Common myeloid progenitor, CD34-positive (primary cell): ENCODE measurements at regions not wholly inside any gene's neighbourhood (a gene's known extent, or its start where the extent isn't known, plus 50 kb on each side); places are given as distances from the start of the nearest gene placed in this dataset.

Experiments used
- CTCF ChIA-PET: fragments of 350-600 bp; sonication (Branson Sonifier 250); formaldehyde crosslinking; loops from one replicate; lab custom pipeline; 2021; ENCODE audit warnings: antibody characterized with exemption; lab: Charles Lee
- POLR2A ChIA-PET: fragments of 350-600 bp; sonication (Branson Sonifier 250); formaldehyde crosslinking; loops from one replicate; lab custom pipeline; 2021; ENCODE audit warnings: antibody characterized with exemption; lab: Charles Lee
- DNase-seq, 3 donors: peaks; one replicate each; pipeline versions ENCODE4 v3.0.0 to v3.0.0-alpha.2; 2013
- H3K27ac ChIP-seq, 2 experiments: 1 replicate in 1 of 2; 2 replicates in 1 of 2; pipeline ENCODE4 v1.7.0; 2013; ENCODE audit warnings: inconsistent platforms in 2 of 2, low read length in 2 of 2, mild to moderate bottlenecking in 2 of 2, low read depth in 1 of 2, moderate library complexity in 1 of 2; ENCODE audit not compliant: severe bottlenecking in 2 of 2, insufficient read depth in 1 of 2, poor library complexity in 1 of 2
- H3K27me3 ChIP-seq, 5 experiments: replicated peaks in 2 of 5; 1 replicate in 3 of 5; 2 replicates in 2 of 5; pipeline versions ENCODE4 v1.6.1 to v1.7.0; 2013; ENCODE audit warnings: low read length in 4 of 5, mild to moderate bottlenecking in 2 of 5, moderate library complexity in 2 of 5, inconsistent platforms in 1 of 5; ENCODE audit not compliant: insufficient read depth in 5 of 5, control insufficient read depth in 4 of 5
- H3K36me3 ChIP-seq, 4 experiments: 1 replicate in 2 of 4; 2 replicates in 2 of 4; pipeline versions ENCODE4 v1.6.1 to v1.7.0; 2013; ENCODE audit warnings: low read length in 3 of 4, control low read depth in 1 of 4, mild to moderate bottlenecking in 1 of 4; ENCODE audit not compliant: control insufficient read depth in 4 of 4, insufficient read depth in 4 of 4
- H3K4me1 ChIP-seq, 4 experiments: 1 replicate in 3 of 4; 2 replicates in 1 of 4; pipeline versions ENCODE4 v1.6.1 to v1.7.1; 2013; ENCODE audit warnings: low read length in 3 of 4, mild to moderate bottlenecking in 3 of 4, control low read depth in 1 of 4, inconsistent platforms in 1 of 4, moderate library complexity in 1 of 4; ENCODE audit not compliant: control insufficient read depth in 4 of 4, insufficient read depth in 4 of 4; ENCODE audit errors: control extremely low read depth in 1 of 4
- H3K4me3 ChIP-seq, 7 experiments: 1 replicate in 4 of 7; 2 replicates in 3 of 7; pipeline versions ENCODE4 v1.5.1 to v1.7.0; 2013; ENCODE audit warnings: mild to moderate bottlenecking in 7 of 7, low read length in 6 of 7, moderate library complexity in 6 of 7, inconsistent platforms in 2 of 7, low read depth in 2 of 7, control low read depth in 1 of 7; ENCODE audit not compliant: insufficient read depth in 4 of 7, control insufficient read depth in 1 of 7; ENCODE audit errors: extremely low read depth in 1 of 7
- H3K9me3 ChIP-seq, 5 experiments: 1 replicate in 4 of 5; 2 replicates in 1 of 5; pipeline versions ENCODE4 v1.6.1 to v1.7.1; 2013; ENCODE audit warnings: low read length in 4 of 5, mild to moderate bottlenecking in 2 of 5, inconsistent platforms in 1 of 5, low read depth in 1 of 5, moderate library complexity in 1 of 5; ENCODE audit not compliant: control insufficient read depth in 4 of 5, insufficient read depth in 2 of 5; ENCODE audit errors: control extremely low read depth in 1 of 5
- whole genome bisulfite sequencing: methylation state at CpG from one replicate; pipeline ENCODE4 v1.1.5; 2013; ENCODE audit not compliant: insufficient coverage; 5-methylcytosine and 5-hydroxymethylcytosine counted together

- CTCF ChIA-PET = no interaction called here
- POLR2A ChIA-PET = no interaction called here
These were observed 1083.4 kb upstream of the CDH18 start for GRCh38 chr5:21071421-21071820.

GRCh38 chr5:21070858-21071257 is 1082.9 kb upstream of the CDH18 start:
- CTCF ChIA-PET = no interaction called here
- Histone ChIP-seq H3K27ac (no peak overlapping the region), H3K27me3 (no peaks in the 10 kb centered on the region), H3K36me3 (no peaks in the 10 kb centered on the region), H3K4me3 (no peak overlapping the region), H3K4me1 (no peaks in the 10 kb centered on the region), H3K9me3 (no peaks in the 10 kb centered on the region)
- DNase-seq = no peak
- POLR2A ChIA-PET = no interaction called here

More at GRCh38 chr5:21071421-21071820, 1083.4 kb upstream of the CDH18 start:
- Histone ChIP-seq H3K4me1 (no peaks in the 10 kb centered on the region), H3K4me3 (no peak overlapping the region), H3K27me3 (no peaks in the 10 kb centered on the region), H3K36me3 (no peaks in the 10 kb centered on the region), H3K9me3 (no peaks in the 10 kb centered on the region), H3K27ac (no peak overlapping the region)
- 80% methylated on average over 1 of the region's 4 CpGs for WGBS
- no peak for DNase-seq

GRCh38 chr5:21067724-21068123 is 1079.7 kb upstream of the CDH18 start:
- Histone ChIP-seq H3K4me3 (no peak overlapping the region), H3K4me1 (no peaks in the 10 kb centered on the region), H3K9me3 (peaks cover 0 to 7% (median 0%) of the 10 kb centered on the region in 5 experiments), H3K27ac (no peak overlapping the region), H3K27me3 (no peaks in the 10 kb centered on the region), H3K36me3 (no peaks in the 10 kb centered on the region)
- POLR2A ChIA-PET = no interaction called here
- DNase-seq = no peak
- CTCF ChIA-PET = no interaction called here
- WGBS = no CpG with 5 or more reads among the region's 1 CpG

- POLR2A ChIA-PET = no interaction called here
- CTCF ChIA-PET = no interaction called here
- Histone ChIP-seq H3K36me3 (no peaks in the 10 kb centered on the region), H3K4me1 (no peaks in the 10 kb centered on the region), H3K9me3 (peaks cover 0 to 7% (median 0%) of the 10 kb centered on the region in 5 experiments), H3K27me3 (no peaks in the 10 kb centered on the region), H3K4me3 (no peak overlapping the region), H3K27ac (no peak overlapping the region)
- 100% methylated on average over 3 of the region's 3 CpGs for WGBS
- DNase-seq = no peak
These were observed 1075.1 kb upstream of the CDH18 start for GRCh38 chr5:21063146-21063545.

GRCh38 chr5:21058289-21058688 is 1070.3 kb upstream of the CDH18 start:
- POLR2A ChIA-PET = no interaction called here
- CTCF ChIA-PET = no interaction called here
- Histone ChIP-seq H3K36me3 (no peaks in the 10 kb centered on the region), H3K27me3 (no peaks in the 10 kb centered on the region), H3K4me1 (no peaks in the 10 kb centered on the region), H3K4me3 (no peak overlapping the region), H3K9me3 (peaks cover 0 to 2% (median 0%) of the 10 kb centered on the region in 5 experiments), H3K27ac (no peak overlapping the region)
- DNase-seq = no peak
- 98% methylated on average over 4 of the region's 5 CpGs for WGBS

- H3K9me3 ChIP-seq = peaks cover 0 to 2% (median 0%) of the 10 kb centered on the region in 5 experiments
- ChIA-PET CTCF (no interaction called here), POLR2A (no interaction called here)
- no peak overlapping the region for H3K27ac ChIP-seq
- H3K36me3 ChIP-seq = no peaks in the 10 kb centered on the region
- WGBS = 100% methylated on average over 1 of the region's 1 CpG
- no peaks in the 10 kb centered on the region for H3K27me3 ChIP-seq
- H3K4me1 ChIP-seq = no peaks in the 10 kb centered on the region
- no peak for DNase-seq
- H3K4me3 ChIP-seq = no peak overlapping the region
These were observed 1063.9 kb upstream of the CDH18 start for GRCh38 chr5:21051945-21052344.

- CTCF ChIA-PET = no interaction called here
- no peak overlapping the region for H3K4me3 ChIP-seq
- no peak overlapping the region for H3K27ac ChIP-seq
- DNase-seq = no peak
- H3K4me1 ChIP-seq = no peaks in the 10 kb centered on the region
- POLR2A ChIA-PET = no interaction called here
- H3K27me3 ChIP-seq = no peaks in the 10 kb centered on the region
- H3K9me3 ChIP-seq = peaks cover 0 to 2% (median 0%) of the 10 kb centered on the region in 5 experiments
- 100% methylated on average over 1 of the region's 2 CpGs for WGBS
- H3K36me3 ChIP-seq = no peaks in the 10 kb centered on the region
These were observed 1061.9 kb upstream of the CDH18 start for GRCh38 chr5:21049901-21050300.
